T-helper 1 cell treated with Interleukin-12 subunit alpha and Interleukin-12 subunit beta and Interleukin-4 antibody, amounts not matched to agents 30 μg/mL and 1 μg/mL, for 36 hours (primary cell): ENCODE measurements at regions not wholly inside any gene's neighbourhood (a gene's known extent, or its start where the extent isn't known, plus 50 kb on each side); places are given as distances from the start of the nearest gene placed in this dataset.

Experiments
- H3K27ac Mint-ChIP-seq: one replicate; pipeline ENCODE4 v1.8.0; 2021; ENCODE audit warnings: mild to moderate bottlenecking, mixed read lengths
- H3K27me3 Mint-ChIP-seq: one replicate; pipeline ENCODE4 v1.8.0; 2021; ENCODE audit warnings: low read depth, mixed read lengths
- H3K36me3 Mint-ChIP-seq: one replicate; pipeline ENCODE4 v1.8.0; 2021; ENCODE audit warnings: low read depth, mixed read lengths
- H3K4me1 Mint-ChIP-seq: one replicate; pipeline ENCODE4 v1.8.0; 2021; ENCODE audit warnings: low read depth, mixed read lengths
- H3K4me3 Mint-ChIP-seq: one replicate; pipeline ENCODE4 v1.8.0; 2021; ENCODE audit warnings: mild to moderate bottlenecking, moderate library complexity, mixed read lengths
- H3K9me3 Mint-ChIP-seq: one replicate; pipeline ENCODE4 v1.8.0; 2021; ENCODE audit warnings: mixed read lengths

GRCh38 chr20:7806831-7807230, 133.4 kb downstream of the HAO1 start:
- Mint-ChIP-seq H3K9me3 (peaks cover 13% of the 10 kb centered on the region), H3K4me3 (no peak overlapping the region), H3K4me1 (no peaks in the 10 kb centered on the region)

DNA sequence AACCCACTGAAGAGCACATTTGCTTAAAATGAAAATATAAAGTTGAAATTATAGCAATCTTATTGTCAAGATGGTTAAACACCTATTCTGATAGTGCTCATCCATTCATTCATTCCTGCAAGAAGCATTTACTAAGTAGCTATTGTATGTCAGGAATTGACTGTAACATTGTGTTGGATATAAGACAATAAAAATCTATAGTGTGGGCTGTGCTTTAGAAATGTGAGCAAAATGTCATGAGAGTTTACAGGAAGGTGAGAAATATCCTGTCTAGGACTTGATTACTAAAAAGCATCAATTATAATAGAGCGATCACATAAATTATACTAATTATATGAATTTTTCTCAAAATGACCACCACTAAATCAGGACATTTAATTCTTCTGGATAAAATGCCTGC, 123.0 kb downstream of the HAO1 start:
- H3K36me3 Mint-ChIP-seq: no peaks in the 10 kb centered on the region
- H3K4me1 Mint-ChIP-seq: no peaks in the 10 kb centered on the region
- H3K27ac Mint-ChIP-seq: no peak overlapping the region
- no peaks in the 10 kb centered on the region for H3K27me3 Mint-ChIP-seq
- H3K4me3 Mint-ChIP-seq: no peak overlapping the region
- no peaks in the 10 kb centered on the region for H3K9me3 Mint-ChIP-seq

More at GRCh38 chr20:7806831-7807230, 133.4 kb downstream of the HAO1 start:
- H3K27ac Mint-ChIP-seq: no peak overlapping the region
- no peaks in the 10 kb centered on the region for H3K27me3 Mint-ChIP-seq
- H3K36me3 Mint-ChIP-seq: no peaks in the 10 kb centered on the region

DNA sequence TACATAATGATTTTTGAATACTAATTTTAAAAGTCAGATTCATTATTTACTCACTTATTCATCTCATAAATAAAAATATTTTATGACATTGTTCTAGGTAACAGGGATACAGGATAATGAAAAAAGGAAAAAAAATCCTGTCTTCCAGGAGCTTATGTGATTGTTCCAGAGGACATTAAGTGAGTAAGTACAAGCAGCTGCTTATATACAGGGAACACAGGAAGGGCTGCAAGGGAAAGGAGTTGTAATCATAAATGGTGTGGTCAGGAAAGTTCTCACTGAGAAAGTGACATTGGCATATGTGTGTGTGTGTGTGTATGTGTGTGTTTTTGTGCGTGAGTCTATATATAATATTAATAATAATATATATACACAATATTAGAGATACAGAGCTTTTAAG, 121.8 kb downstream of the HAO1 start:
- H3K4me1 Mint-ChIP-seq: no peaks in the 10 kb centered on the region
- no peak overlapping the region for H3K27ac Mint-ChIP-seq
- no peaks in the 10 kb centered on the region for H3K27me3 Mint-ChIP-seq
- H3K9me3 Mint-ChIP-seq: no peaks in the 10 kb centered on the region
- no peak overlapping the region for H3K4me3 Mint-ChIP-seq
- no peaks in the 10 kb centered on the region for H3K36me3 Mint-ChIP-seq

- H3K9me3 Mint-ChIP-seq: no peaks in the 10 kb centered on the region
- H3K27me3 Mint-ChIP-seq: no peaks in the 10 kb centered on the region
- no peaks in the 10 kb centered on the region for H3K4me1 Mint-ChIP-seq
- no peak overlapping the region for H3K4me3 Mint-ChIP-seq
- no peak overlapping the region for H3K27ac Mint-ChIP-seq
- no peaks in the 10 kb centered on the region for H3K36me3 Mint-ChIP-seq
Measured at GRCh38 chr20:7820897-7821296, 119.4 kb downstream of the HAO1 start.

GRCh38 chr20:7822772-7823171, 117.5 kb downstream of the HAO1 start:
- H3K27ac Mint-ChIP-seq: no peak overlapping the region
- H3K9me3 Mint-ChIP-seq: no peaks in the 10 kb centered on the region
- no peaks in the 10 kb centered on the region for H3K27me3 Mint-ChIP-seq
- no peaks in the 10 kb centered on the region for H3K36me3 Mint-ChIP-seq
- no peak overlapping the region for H3K4me3 Mint-ChIP-seq
- H3K4me1 Mint-ChIP-seq: no peaks in the 10 kb centered on the region

DNA sequence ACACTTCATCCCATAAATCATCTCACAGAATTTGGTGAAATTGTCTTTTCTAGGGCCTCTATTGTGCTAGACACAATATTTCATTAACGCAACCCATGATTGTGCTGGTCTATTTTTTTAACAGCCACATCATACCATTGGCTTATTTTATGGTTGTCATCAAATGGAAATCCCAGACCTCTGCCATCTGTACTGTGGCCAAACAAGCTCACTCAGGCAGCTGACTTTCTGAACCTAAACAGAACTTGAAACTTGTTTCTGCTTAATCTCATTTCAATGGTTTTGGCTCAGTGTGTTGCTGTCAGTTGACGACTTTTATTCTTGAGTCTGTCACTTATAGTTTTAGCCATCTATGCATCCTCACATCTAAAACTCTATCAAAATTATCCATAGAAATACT, 111.8 kb downstream of the HAO1 start:
- Mint-ChIP-seq H3K27ac (no peak overlapping the region), H3K4me1 (no peaks in the 10 kb centered on the region), H3K9me3 (no peaks in the 10 kb centered on the region), H3K4me3 (no peak overlapping the region), H3K27me3 (no peaks in the 10 kb centered on the region), H3K36me3 (no peaks in the 10 kb centered on the region)

GRCh38 chr20:7829031-7829430, 111.2 kb downstream of the HAO1 start:
- Mint-ChIP-seq H3K4me3 (no peak overlapping the region), H3K4me1 (no peaks in the 10 kb centered on the region), H3K27me3 (no peaks in the 10 kb centered on the region), H3K9me3 (peaks cover under 1% of the 10 kb centered on the region), H3K27ac (no peak overlapping the region), H3K36me3 (no peaks in the 10 kb centered on the region)

DNA sequence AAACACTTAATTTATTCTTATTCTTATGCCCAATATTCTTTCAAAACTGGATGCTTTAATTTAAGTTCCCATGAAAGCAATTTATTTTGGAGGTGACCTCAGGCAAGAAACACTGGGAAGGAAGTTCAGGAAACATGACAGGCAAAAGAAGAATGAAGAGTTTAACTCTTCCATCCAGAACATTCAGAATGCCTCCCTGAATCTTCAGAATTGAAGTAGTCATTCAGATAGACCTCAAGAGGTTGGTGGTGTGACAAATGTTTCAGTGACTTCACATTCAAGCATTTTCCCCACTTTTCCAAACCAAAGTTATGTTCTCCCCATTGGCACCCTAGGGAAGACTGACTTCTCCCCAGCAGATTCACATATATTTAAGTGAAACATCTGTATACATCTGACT, 110.5 kb downstream of the HAO1 start:
- no peak overlapping the region for H3K27ac Mint-ChIP-seq
- no peak overlapping the region for H3K4me3 Mint-ChIP-seq
- no peaks in the 10 kb centered on the region for H3K4me1 Mint-ChIP-seq
- H3K9me3 Mint-ChIP-seq: peaks cover 3% of the 10 kb centered on the region
- H3K27me3 Mint-ChIP-seq: no peaks in the 10 kb centered on the region
- no peaks in the 10 kb centered on the region for H3K36me3 Mint-ChIP-seq
